Adrenal gland (tissue), 9 donors: ENCODE measurements at regions not wholly inside any gene's neighbourhood (a gene's known extent, or its start where the extent isn't known, plus 50 kb on each side); places are given as distances from the start of the nearest gene placed in this dataset.

ENCODE experiments used
- DNase-seq, 7 donors: peaks; one replicate each; pipeline ENCODE4 v3.0.0-alpha.2; 2019 to 2020
- H3K27ac ChIP-seq, 5 donors: fragments of 200-600 bp; sonication (generic) in 4 of 5; 1 replicate in 3 of 5; 2 replicates in 2 of 5; pipeline versions ENCODE4 v1.5.1 to v1.8.0; 2016 to 2020; ENCODE audit warnings: mild to moderate bottlenecking in 1 of 5
- H3K27me3 ChIP-seq: fragments of 200-600 bp; 2 replicates; pipeline ENCODE4 v1.8.0; 2021
- H3K36me3 ChIP-seq, 2 donors: fragments of 200-600 bp; replicated peaks in 1 of 2; 1 replicate in 1 of 2; 2 replicates in 1 of 2; pipeline versions ENCODE4 v1.5.1 to v1.8.0; 2018 to 2022
- H3K4me1 ChIP-seq, 2 donors: fragments of 200-600 bp; replicated peaks in 1 of 2; 1 replicate in 1 of 2; 2 replicates in 1 of 2; pipeline versions ENCODE4 v1.5.1 to v1.8.0; 2018 to 2021
- H3K4me3 ChIP-seq, 4 donors: fragments of 200-600 bp; sonication (generic) in 3 of 4; one replicate each; pipeline ENCODE4 v1.5.1; 2016 to 2018
- H3K9me3 ChIP-seq, 3 donors: fragments of 200-600 bp; sonication (generic) in 1 of 3; replicated peaks in 1 of 3; 1 replicate in 2 of 3; 2 replicates in 1 of 3; pipeline versions ENCODE4 v1.5.1 to v1.8.0; 2016 to 2021
- POLR2A ChIP-seq, 2 donors: fragments of 450-650 bp; IDR thresholded peaks; one replicate each; pipeline ENCODE4 v1.6.1; 2017; ENCODE audit warnings: antibody characterized with exemption in 2 of 2, mild to moderate bottlenecking in 2 of 2, moderate library complexity in 1 of 2
- WGBS, 4 donors: extraction: QIAGEN DNeasy Blood & Tissue Kit in 2 of 4; methylation state at CpG; one replicate each; pipeline versions ENCODE4 v1.1.5 to v1.1.7; 2013 to 2017; 5-methylcytosine and 5-hydroxymethylcytosine counted together
- intact Hi-C, 2 donors: fragments of 100-400 bp; cut with DNase I; formaldehyde crosslinking; loops; one replicate each; pipeline versions ENCODE4 v1.14.1 to v1.15.0; 2022 to 2023
- TF ChIP-seq, protein P1 (sequence below), 6 experiments: fragments of 450-650 bp in 4 of 6; fragments of 200-600 bp in 2 of 6; sonication (generic) in 1 of 6; IDR thresholded peaks; 1 replicate in 5 of 6; 2 replicates in 1 of 6; pipeline versions ENCODE4 v1.5.1 to v1.8.0; 2016 to 2021; ENCODE audit warnings: antibody characterized with exemption in 6 of 6, mild to moderate bottlenecking in 2 of 6, moderate library complexity in 1 of 6
- donor health status: healthy with polysubstance abuse.
- donor health status: Bipolar disorder and iron deficiency.
- donor health status: DM: yes; HTN: yes; CAD: no.
- donor health status: DM: no; HTN: no; CAD: no.
- donor health status: DM: no; HTN: no; CAD: no.

DNA sequence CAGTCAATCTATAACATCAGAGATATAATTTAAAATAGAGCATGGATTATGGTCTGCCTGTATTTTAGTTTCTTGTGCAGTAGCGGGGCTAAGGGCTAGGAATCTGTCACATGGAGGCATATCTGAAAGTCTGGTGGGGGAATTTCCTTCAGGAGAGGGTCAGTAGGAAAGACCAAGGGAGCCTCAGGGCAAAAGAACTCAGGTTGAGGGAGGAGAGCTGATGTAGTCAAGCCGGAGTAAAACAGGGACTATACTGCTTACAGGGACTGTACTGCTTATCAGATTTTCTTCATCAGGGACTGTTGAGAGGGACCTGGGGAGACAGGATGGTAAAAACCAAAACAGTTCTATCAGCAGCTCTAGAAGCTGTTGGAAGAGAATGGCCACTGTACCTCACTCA, 82.0 kb upstream of the CPM start:
- no peaks in the 10 kb centered on the region for H3K36me3 ChIP-seq
- no peaks in the 10 kb centered on the region for H3K9me3 ChIP-seq
- 69 to 93% (median 81%) methylated on average over 2 of the region's 2 CpGs for WGBS, 4 donors
- no peak for TF ChIP-seq POLR2A (IDR thresholded peaks at IDR 0.05)
- TF ChIP-seq, protein P1, sequence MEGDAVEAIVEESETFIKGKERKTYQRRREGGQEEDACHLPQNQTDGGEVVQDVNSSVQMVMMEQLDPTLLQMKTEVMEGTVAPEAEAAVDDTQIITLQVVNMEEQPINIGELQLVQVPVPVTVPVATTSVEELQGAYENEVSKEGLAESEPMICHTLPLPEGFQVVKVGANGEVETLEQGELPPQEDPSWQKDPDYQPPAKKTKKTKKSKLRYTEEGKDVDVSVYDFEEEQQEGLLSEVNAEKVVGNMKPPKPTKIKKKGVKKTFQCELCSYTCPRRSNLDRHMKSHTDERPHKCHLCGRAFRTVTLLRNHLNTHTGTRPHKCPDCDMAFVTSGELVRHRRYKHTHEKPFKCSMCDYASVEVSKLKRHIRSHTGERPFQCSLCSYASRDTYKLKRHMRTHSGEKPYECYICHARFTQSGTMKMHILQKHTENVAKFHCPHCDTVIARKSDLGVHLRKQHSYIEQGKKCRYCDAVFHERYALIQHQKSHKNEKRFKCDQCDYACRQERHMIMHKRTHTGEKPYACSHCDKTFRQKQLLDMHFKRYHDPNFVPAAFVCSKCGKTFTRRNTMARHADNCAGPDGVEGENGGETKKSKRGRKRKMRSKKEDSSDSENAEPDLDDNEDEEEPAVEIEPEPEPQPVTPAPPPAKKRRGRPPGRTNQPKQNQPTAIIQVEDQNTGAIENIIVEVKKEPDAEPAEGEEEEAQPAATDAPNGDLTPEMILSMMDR (IDR thresholded peaks at IDR 0.05): no peak
- H3K27ac ChIP-seq: no peak overlapping the region
- intact Hi-C loops: no loop called here
- H3K27me3 ChIP-seq: no peaks in the 10 kb centered on the region
- no peaks in the 10 kb centered on the region for H3K4me1 ChIP-seq
- no peak overlapping the region for H3K4me3 ChIP-seq
- no peak for DNase-seq

DNA sequence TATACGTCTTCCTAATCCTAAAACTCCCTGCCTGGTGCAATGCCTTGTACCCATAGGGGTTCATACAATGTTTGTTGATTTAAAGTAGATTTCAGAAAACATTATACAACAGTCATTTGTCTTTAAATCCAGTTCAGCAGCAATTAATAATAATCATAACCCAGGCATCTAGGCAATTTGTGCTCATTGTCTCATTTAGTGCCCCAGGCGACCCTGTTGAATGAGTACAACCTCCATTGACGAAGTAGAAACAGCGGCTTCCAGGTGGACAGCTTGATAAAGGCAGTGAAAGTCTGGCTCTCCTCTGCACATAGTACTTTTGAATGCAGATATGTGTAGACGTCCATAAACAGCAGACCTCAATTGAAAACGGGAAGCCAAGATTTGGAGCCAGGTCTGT, 82.9 kb upstream of the CPM start:
- no peak overlapping the region for H3K4me3 ChIP-seq
- no peak overlapping the region for H3K27ac ChIP-seq
- TF ChIP-seq, protein P1 (IDR thresholded peaks at IDR 0.05): no peak
- no peak for TF ChIP-seq POLR2A (IDR thresholded peaks at IDR 0.05)
- H3K27me3 ChIP-seq: no peaks in the 10 kb centered on the region
- H3K36me3 ChIP-seq: no peaks in the 10 kb centered on the region
- H3K9me3 ChIP-seq: no peaks in the 10 kb centered on the region
- no peak for DNase-seq
- no peaks in the 10 kb centered on the region for H3K4me1 ChIP-seq
- 64 to 82% (median 71%) methylated on average over 5 to 6 of the region's 6 CpGs for WGBS, 4 donors
- intact Hi-C loops: no loop called here

DNA sequence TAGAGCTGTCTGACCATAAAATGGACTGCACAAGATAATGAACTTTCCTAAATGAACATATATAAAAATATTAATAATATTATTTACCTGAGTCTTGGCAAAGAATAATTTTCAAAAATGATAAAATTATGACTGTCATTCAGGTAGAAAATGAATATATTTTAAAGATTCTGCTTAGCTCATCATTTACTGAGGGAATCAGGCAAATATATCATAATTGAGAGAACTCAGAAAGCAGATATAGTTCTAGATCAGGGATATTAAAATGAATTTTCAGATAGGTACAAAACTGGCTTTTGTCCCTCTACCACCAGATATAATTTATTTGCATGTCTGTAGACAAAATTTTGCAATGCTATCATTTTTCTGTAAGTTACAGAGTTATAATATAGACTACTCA, 86.1 kb upstream of the CPM start:
- H3K27me3 ChIP-seq: no peaks in the 10 kb centered on the region
- intact Hi-C loops: no loop called here
- H3K36me3 ChIP-seq: no peaks in the 10 kb centered on the region
- TF ChIP-seq POLR2A (IDR thresholded peaks at IDR 0.05): no peak
- TF ChIP-seq, protein P1 (IDR thresholded peaks at IDR 0.05): no peak
- no peaks in the 10 kb centered on the region for H3K4me1 ChIP-seq
- no peak overlapping the region for H3K27ac ChIP-seq
- DNase-seq: no peak
- H3K4me3 ChIP-seq: no peak overlapping the region
- no peaks in the 10 kb centered on the region for H3K9me3 ChIP-seq

DNA sequence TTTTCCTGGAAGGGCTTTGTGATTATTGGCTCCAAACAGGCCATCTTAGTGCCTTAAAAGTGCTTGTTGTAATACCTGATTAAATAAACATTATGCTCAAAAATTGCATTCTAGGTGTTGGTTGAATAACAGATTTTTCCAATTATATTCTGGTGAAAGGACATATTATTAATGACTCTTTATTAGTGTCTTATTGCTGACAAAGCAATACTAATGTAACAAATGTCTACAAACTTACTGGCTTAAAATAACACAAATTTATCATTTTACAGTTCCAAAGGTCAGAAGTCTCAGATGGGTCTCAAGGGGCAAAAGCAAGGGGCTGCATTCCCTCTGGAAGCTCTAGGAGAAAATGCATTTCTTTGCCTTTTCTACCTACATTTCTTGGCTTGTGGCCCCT, 86.9 kb upstream of the CPM start:
- DNase-seq: no peak
- Histone ChIP-seq H3K4me3 (no peak overlapping the region), H3K9me3 (no peaks in the 10 kb centered on the region), H3K4me1 (no peaks in the 10 kb centered on the region), H3K27ac (no peak overlapping the region), H3K36me3 (no peaks in the 10 kb centered on the region), H3K27me3 (no peaks in the 10 kb centered on the region)
- intact Hi-C loops: no loop called here
- TF ChIP-seq POLR2A (IDR thresholded peaks at IDR 0.05): no peak
- TF ChIP-seq, protein P1 (IDR thresholded peaks at IDR 0.05): no peak
